GM21825 (cell line): ENCODE measurements at regions not wholly inside any gene's neighbourhood (a gene's known extent, or its start where the extent isn't known, plus 50 kb on each side); places are given as distances from the start of the nearest gene placed in this dataset.
"Not testable (repeated sequence)": the region's sequence is repeated elsewhere in the genome, so short reads cannot be mapped to it uniquely, and the experiment has no call there.

Experiments
- ATAC-seq: cut with Tn5 transposase; IDR thresholded peaks from one replicate; pipeline ENCODE4 v1.9.1; 2021; ENCODE audit warnings: mild to moderate bottlenecking, moderate library complexity; ENCODE audit not compliant: unreplicated experiment

GRCh38 chr1:120941066-120941465 lies 51.5 kb downstream of the PPIAL4A start:
- ATAC-seq = not testable (repeated sequence)

- not testable (repeated sequence) for ATAC-seq
These were observed 52.3 kb downstream of the PPIAL4A start for GRCh38 chr1:120941836-120942217.

- peak; percentile 85 for ATAC-seq
These were observed 52.8 kb downstream of the PPIAL4A start for GRCh38 chr1:120942218-120942944.

- not testable (repeated sequence) for ATAC-seq
These were observed 53.4 kb downstream of the PPIAL4A start for GRCh38 chr1:120942945-120943319.

GRCh38 chr1:120944691-120945090 lies 55.1 kb downstream of the PPIAL4A start:
- not testable (repeated sequence) for ATAC-seq

GRCh38 chr1:120945122-120945521 lies 55.6 kb downstream of the PPIAL4A start:
- not testable (repeated sequence) for ATAC-seq

GRCh38 chr1:120947114-120947513 lies 57.5 kb downstream of the PPIAL4A start:
- ATAC-seq = not testable (repeated sequence)

GRCh38 chr1:120949724-120950123 lies 60.2 kb downstream of the PPIAL4A start:
- not testable (repeated sequence) for ATAC-seq

GRCh38 chr1:120950633-120951032 lies 61.1 kb downstream of the PPIAL4A start:
- ATAC-seq = not testable (repeated sequence)

- ATAC-seq = not testable (repeated sequence)
These were observed 61.5 kb downstream of the PPIAL4A start for GRCh38 chr1:120951100-120951499.

- ATAC-seq = not testable (repeated sequence)
These were observed 62.8 kb downstream of the PPIAL4A start for GRCh38 chr1:120952207-120952870.

- not testable (repeated sequence) for ATAC-seq
These were observed 63.3 kb downstream of the PPIAL4A start for GRCh38 chr1:120952871-120953265.

- ATAC-seq = no peak
These were observed 65.2 kb downstream of the PPIAL4A start for GRCh38 chr1:120954736-120955135.

GRCh38 chr1:120955961-120956360 lies 66.4 kb downstream of the PPIAL4A start:
- not testable (repeated sequence) for ATAC-seq

- ATAC-seq = not testable (repeated sequence)
These were observed 76.4 kb downstream of the PPIAL4A start for GRCh38 chr1:120966018-120966417.

GRCh38 chr1:120972863-120973262 lies 83.3 kb downstream of the PPIAL4A start:
- ATAC-seq = not testable (repeated sequence)

- not testable (repeated sequence) for ATAC-seq
These were observed 84.3 kb downstream of the PPIAL4A start for GRCh38 chr1:120973836-120974235.

- ATAC-seq = not testable (repeated sequence)
These were observed 87.7 kb downstream of the PPIAL4A start for GRCh38 chr1:120977279-120977678.

- not testable (repeated sequence) for ATAC-seq
These were observed 92.0 kb downstream of the PPIAL4A start for GRCh38 chr1:120981489-120982094.

- ATAC-seq = not testable (repeated sequence)
These were observed 105.0 kb downstream of the PPIAL4A start for GRCh38 chr1:120994614-120995013.

- ATAC-seq = not testable (repeated sequence)
These were observed 105.5 kb downstream of the PPIAL4A start for GRCh38 chr1:120995025-120995424.
